ENCODE measurements at regions not wholly inside any gene's neighbourhood (a gene's known extent, or its start where the extent isn't known, plus 50 kb on each side); places are given as distances from the start of the nearest gene placed in this dataset.

GRCh38 chr2:176567361-176567760 lies 298.1 kb downstream of the MTX2 start:
- no peaks in the 10 kb centered on the region for H3K36me3 ChIP-seq (ENCODE audit: control insufficient read depth in 1 of 2, insufficient read depth in 2 of 2, low read depth in 1 of 2, low read length in 2 of 2)
- no peak overlapping the region for H3K9ac ChIP-seq (ENCODE audit: low read length)
- peak overlapping the region in 1 of 2 experiments; percentile 43 for H3K18ac ChIP-seq (ENCODE audit: low read depth in 1 of 2, low read length in 2 of 2)
- no peaks in the 10 kb centered on the region for H3K79me1 ChIP-seq (replicated peaks; ENCODE audit: low read length, poor library complexity, severe bottlenecking)
- H3K27ac ChIP-seq (ENCODE audit: low read length, poor library complexity, severe bottlenecking) = no peak overlapping the region
- peaks cover 0 to 36% of the 10 kb centered on the region in 2 experiments for H3K27me3 ChIP-seq (ENCODE audit: control insufficient read depth in 1 of 2, insufficient read depth in 1 of 2, low read length in 2 of 2)
- WGBS = 83% methylated on average over 2 of the region's 2 CpGs
- H3K4me3 ChIP-seq (ENCODE audit: insufficient read depth in 1 of 2, low read depth in 1 of 2, low read length in 2 of 2) = no peak overlapping the region
- H2BK12ac ChIP-seq (ENCODE audit: low read length in 2 of 2) = no peak overlapping the region
- H4K91ac ChIP-seq (ENCODE audit: low read length) = no peak overlapping the region
- H2BK120ac ChIP-seq (ENCODE audit: low read depth, low read length) = no peak overlapping the region
- no peak overlapping the region for H3K4me2 ChIP-seq (ENCODE audit: low read length, poor library complexity, severe bottlenecking)
- no peak overlapping the region for H4K8ac ChIP-seq (ENCODE audit: low read length)
- peaks cover 2% of the 10 kb centered on the region for H3K4me1 ChIP-seq (ENCODE audit: control insufficient read depth, insufficient read depth, low read depth, low read length)
- H2BK15ac ChIP-seq (ENCODE audit: low read depth, poor library complexity, severe bottlenecking) = no peak overlapping the region
- no peak for DNase-seq
- peak overlapping the region in 1 of 2 experiments; percentile 44 for H3K4ac ChIP-seq (ENCODE audit: low read depth in 1 of 2, low read length in 2 of 2)
- H3K9me3 ChIP-seq (ENCODE audit: control insufficient read depth, low read length) = no peaks in the 10 kb centered on the region
- no peak overlapping the region for H2AK5ac ChIP-seq (ENCODE audit: low read length, severe bottlenecking)
- H2AFZ ChIP-seq (ENCODE audit: low read depth, low read length) = no peak overlapping the region
- no peak overlapping the region for H3K14ac ChIP-seq (ENCODE audit: low read length in 2 of 2)
- H2BK5ac ChIP-seq (ENCODE audit: low read depth, low read length, poor library complexity, severe bottlenecking) = no peak overlapping the region
- H3K23ac ChIP-seq (ENCODE audit: low read length in 2 of 2) = no peak overlapping the region

GRCh38 chr2:176569574-176569973 lies 300.3 kb downstream of the MTX2 start:
- H3K27ac ChIP-seq (ENCODE audit: low read length, poor library complexity, severe bottlenecking) = no peak overlapping the region
- H2BK12ac ChIP-seq (ENCODE audit: low read length in 2 of 2) = no peak overlapping the region
- H3K9me3 ChIP-seq (ENCODE audit: control insufficient read depth, low read length) = no peaks in the 10 kb centered on the region
- peaks cover 0 to 22% of the 10 kb centered on the region in 2 experiments for H3K27me3 ChIP-seq (ENCODE audit: control insufficient read depth in 1 of 2, insufficient read depth in 1 of 2, low read length in 2 of 2)
- H3K4me1 ChIP-seq (ENCODE audit: control insufficient read depth, insufficient read depth, low read depth, low read length) = peaks cover 2% of the 10 kb centered on the region
- H2BK120ac ChIP-seq (ENCODE audit: low read depth, low read length) = no peak overlapping the region
- no peak for DNase-seq
- no peak overlapping the region for H3K23ac ChIP-seq (ENCODE audit: low read length in 2 of 2)
- H2BK5ac ChIP-seq (ENCODE audit: low read depth, low read length, poor library complexity, severe bottlenecking) = no peak overlapping the region
- H2AK5ac ChIP-seq (ENCODE audit: low read length, severe bottlenecking) = no peak overlapping the region
- H3K79me1 ChIP-seq (replicated peaks; ENCODE audit: low read length, poor library complexity, severe bottlenecking) = no peaks in the 10 kb centered on the region
- no peaks in the 10 kb centered on the region for H3K36me3 ChIP-seq (ENCODE audit: control insufficient read depth in 1 of 2, insufficient read depth in 2 of 2, low read depth in 1 of 2, low read length in 2 of 2)
- no peak overlapping the region for H4K8ac ChIP-seq (ENCODE audit: low read length)
- no peak overlapping the region for H3K18ac ChIP-seq (ENCODE audit: low read depth in 1 of 2, low read length in 2 of 2)
- H3K9ac ChIP-seq (ENCODE audit: low read length) = no peak overlapping the region
- no peak overlapping the region for H4K91ac ChIP-seq (ENCODE audit: low read length)
- WGBS = 98% methylated on average over 3 of the region's 3 CpGs
- H3K4ac ChIP-seq (ENCODE audit: low read depth in 1 of 2, low read length in 2 of 2) = no peak overlapping the region
- no peak overlapping the region for H3K4me3 ChIP-seq (ENCODE audit: insufficient read depth in 1 of 2, low read depth in 1 of 2, low read length in 2 of 2)
- no peak overlapping the region for H3K14ac ChIP-seq (ENCODE audit: low read length in 2 of 2)
- H2BK15ac ChIP-seq (ENCODE audit: low read depth, poor library complexity, severe bottlenecking) = no peak overlapping the region
- no peak overlapping the region for H3K4me2 ChIP-seq (ENCODE audit: low read length, poor library complexity, severe bottlenecking)
- no peak overlapping the region for H2AFZ ChIP-seq (ENCODE audit: low read depth, low read length)

- Histone ChIP-seq H2BK120ac (ENCODE audit: low read depth, low read length) (no peak overlapping the region), H2AFZ (ENCODE audit: low read depth, low read length) (no peak overlapping the region), H3K9ac (ENCODE audit: low read length) (no peak overlapping the region), H3K27ac (ENCODE audit: low read length, poor library complexity, severe bottlenecking) (no peak overlapping the region), H3K4me1 (ENCODE audit: control insufficient read depth, insufficient read depth, low read depth, low read length) (no peaks in the 10 kb centered on the region), H3K4me3 (ENCODE audit: insufficient read depth in 1 of 2, low read depth in 1 of 2, low read length in 2 of 2) (no peak overlapping the region), H3K79me1 (replicated peaks; ENCODE audit: low read length, poor library complexity, severe bottlenecking) (no peaks in the 10 kb centered on the region), H2BK5ac (ENCODE audit: low read depth, low read length, poor library complexity, severe bottlenecking) (no peak overlapping the region), H3K27me3 (ENCODE audit: control insufficient read depth in 1 of 2, insufficient read depth in 1 of 2, low read length in 2 of 2) (peaks cover 0 to 12% of the 10 kb centered on the region in 2 experiments), H3K23ac (ENCODE audit: low read length in 2 of 2) (no peak overlapping the region), H3K14ac (ENCODE audit: low read length in 2 of 2) (no peak overlapping the region), H3K36me3 (ENCODE audit: control insufficient read depth in 1 of 2, insufficient read depth in 2 of 2, low read depth in 1 of 2, low read length in 2 of 2) (no peaks in the 10 kb centered on the region), H4K91ac (ENCODE audit: low read length) (no peak overlapping the region), H3K18ac (ENCODE audit: low read depth in 1 of 2, low read length in 2 of 2) (no peak overlapping the region), H3K9me3 (ENCODE audit: control insufficient read depth, low read length) (no peaks in the 10 kb centered on the region), H2BK12ac (ENCODE audit: low read length in 2 of 2) (no peak overlapping the region), H2AK5ac (ENCODE audit: low read length, severe bottlenecking) (no peak overlapping the region), H3K4me2 (ENCODE audit: low read length, poor library complexity, severe bottlenecking) (no peak overlapping the region), H3K4ac (ENCODE audit: low read depth in 1 of 2, low read length in 2 of 2) (no peak overlapping the region), H2BK15ac (ENCODE audit: low read depth, poor library complexity, severe bottlenecking) (no peak overlapping the region), H4K8ac (ENCODE audit: low read length) (no peak overlapping the region)
- WGBS = 95% methylated on average over 3 of the region's 4 CpGs
- DNase-seq = no peak
These were observed 304.6 kb downstream of the MTX2 start for GRCh38 chr2:176573612-176574483.

- H3K4me3 ChIP-seq (ENCODE audit: insufficient read depth in 1 of 2, low read depth in 1 of 2, low read length in 2 of 2) = no peak overlapping the region
- 81% methylated on average over 9 of the region's 9 CpGs for WGBS
- no peaks in the 10 kb centered on the region for H3K79me1 ChIP-seq (replicated peaks; ENCODE audit: low read length, poor library complexity, severe bottlenecking)
- no peak overlapping the region for H2BK5ac ChIP-seq (ENCODE audit: low read depth, low read length, poor library complexity, severe bottlenecking)
- no peak overlapping the region for H3K4ac ChIP-seq (ENCODE audit: low read depth in 1 of 2, low read length in 2 of 2)
- H3K18ac ChIP-seq (ENCODE audit: low read depth in 1 of 2, low read length in 2 of 2) = no peak overlapping the region
- H3K27ac ChIP-seq (ENCODE audit: low read length, poor library complexity, severe bottlenecking) = no peak overlapping the region
- H3K14ac ChIP-seq (ENCODE audit: low read length in 2 of 2) = peak overlapping the region in 1 of 2 experiments; percentile 75
- H4K8ac ChIP-seq (ENCODE audit: low read length) = no peak overlapping the region
- no peak overlapping the region for H2BK120ac ChIP-seq (ENCODE audit: low read depth, low read length)
- no peak overlapping the region for H2AFZ ChIP-seq (ENCODE audit: low read depth, low read length)
- no peak overlapping the region for H3K9ac ChIP-seq (ENCODE audit: low read length)
- H3K4me2 ChIP-seq (ENCODE audit: low read length, poor library complexity, severe bottlenecking) = no peak overlapping the region
- H3K27me3 ChIP-seq (ENCODE audit: control insufficient read depth in 1 of 2, insufficient read depth in 1 of 2, low read length in 2 of 2) = peaks cover 0 to 9% of the 10 kb centered on the region in 2 experiments
- H3K9me3 ChIP-seq (ENCODE audit: control insufficient read depth, low read length) = no peaks in the 10 kb centered on the region
- H2AK5ac ChIP-seq (ENCODE audit: low read length, severe bottlenecking) = no peak overlapping the region
- no peak overlapping the region for H3K23ac ChIP-seq (ENCODE audit: low read length in 2 of 2)
- H3K4me1 ChIP-seq (ENCODE audit: control insufficient read depth, insufficient read depth, low read depth, low read length) = no peaks in the 10 kb centered on the region
- no peak overlapping the region for H2BK15ac ChIP-seq (ENCODE audit: low read depth, poor library complexity, severe bottlenecking)
- no peak overlapping the region for H4K91ac ChIP-seq (ENCODE audit: low read length)
- no peak overlapping the region for H2BK12ac ChIP-seq (ENCODE audit: low read length in 2 of 2)
- no peak for DNase-seq
- no peaks in the 10 kb centered on the region for H3K36me3 ChIP-seq (ENCODE audit: control insufficient read depth in 1 of 2, insufficient read depth in 2 of 2, low read depth in 1 of 2, low read length in 2 of 2)
These were observed 305.4 kb downstream of the MTX2 start for GRCh38 chr2:176574484-176575236.
